Erythroblast (primary cell): ENCODE measurements at regions not wholly inside any gene's neighbourhood (a gene's known extent, or its start where the extent isn't known, plus 50 kb on each side); places are given as distances from the start of the nearest gene placed in this dataset.

Experiments
- GATA1 ChIP-seq: IDR thresholded peaks from 2 replicates; pipeline ENCODE4 v1.6.1; 2011; ENCODE audit warnings: low read depth, mild to moderate bottlenecking, control low read depth, low read length, moderate library complexity
- POLR2A ChIP-seq: IDR thresholded peaks from 2 replicates; pipeline ENCODE4 v1.6.1; 2011; ENCODE audit warnings: mild to moderate bottlenecking, low read length

GRCh38 chr18:41347057-41347456 lies 608.0 kb upstream of the PIK3C3 start:
- TF ChIP-seq POLR2A (no peak), GATA1 (no peak)
